ENCODE measurements at regions not wholly inside any gene's neighbourhood (a gene's known extent, or its start where the extent isn't known, plus 50 kb on each side); places are given as distances from the start of the nearest gene placed in this dataset.

- no peak for TF ChIP-seq POLR2AphosphoS5 (IDR thresholded peaks at IDR 0.05; ENCODE audit: low read depth)
- TF ChIP-seq CTCF (IDR thresholded peaks at IDR 0.05; ENCODE audit: insufficient read depth, low read length) = no peak
- no peak for TF ChIP-seq REST (IDR thresholded peaks at IDR 0.05; ENCODE audit: insufficient replicate concordance, low read depth)
Observed at GRCh38 chrX:7318661-7319060, 170.7 kb upstream of the PUDP start.
